ENCODE measurements at regions not wholly inside any gene's neighbourhood (a gene's known extent, or its start where the extent isn't known, plus 50 kb on each side); places are given as distances from the start of the nearest gene placed in this dataset.

DNA sequence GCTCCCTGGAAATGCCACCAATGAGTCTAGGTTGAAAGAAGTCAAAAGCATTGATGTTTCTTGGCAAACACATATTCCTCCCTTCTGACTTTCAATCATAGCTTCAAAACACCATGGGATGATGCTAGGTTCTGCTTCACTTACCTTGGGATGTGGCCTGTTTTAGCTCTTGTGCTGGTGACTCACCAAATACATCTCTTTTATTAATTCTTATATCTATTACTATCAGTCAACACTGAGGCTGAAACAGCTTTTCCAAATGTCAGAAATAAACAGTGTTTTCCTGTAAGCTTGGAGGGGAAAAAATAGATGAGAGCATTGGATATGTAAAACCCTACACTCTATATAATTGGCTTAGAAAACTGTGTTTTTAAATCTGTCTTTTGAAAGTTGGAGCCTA is 245.4 kb upstream of the NREP start:
- Histone ChIP-seq H3K4me2 (no peak overlapping the region), H3K36me3 (ENCODE audit: low read depth) (no peaks in the 10 kb centered on the region), H3F3A (ENCODE audit: insufficient read depth, low read depth) (no peaks in the 10 kb centered on the region), H3K27ac (no peak overlapping the region), H3K9me3 (ENCODE audit: insufficient read depth, low read depth) (no peaks in the 10 kb centered on the region), H3K79me2 (ENCODE audit: low read depth) (no peaks in the 10 kb centered on the region), H2AFZ (no peak overlapping the region), H3K4me3 (no peak overlapping the region), H3K4me1 (replicated peaks; ENCODE audit: insufficient read depth) (no peaks in the 10 kb centered on the region), H4K20me1 (ENCODE audit: insufficient read depth) (no peaks in the 10 kb centered on the region), H3K9me2 (ENCODE audit: insufficient read depth) (no peaks in the 10 kb centered on the region), H3K27me3 (ENCODE audit: insufficient read depth, low read depth) (no peaks in the 10 kb centered on the region)
- CTCF ChIA-PET: no interaction called here
- TF ChIP-seq, protein P1, sequence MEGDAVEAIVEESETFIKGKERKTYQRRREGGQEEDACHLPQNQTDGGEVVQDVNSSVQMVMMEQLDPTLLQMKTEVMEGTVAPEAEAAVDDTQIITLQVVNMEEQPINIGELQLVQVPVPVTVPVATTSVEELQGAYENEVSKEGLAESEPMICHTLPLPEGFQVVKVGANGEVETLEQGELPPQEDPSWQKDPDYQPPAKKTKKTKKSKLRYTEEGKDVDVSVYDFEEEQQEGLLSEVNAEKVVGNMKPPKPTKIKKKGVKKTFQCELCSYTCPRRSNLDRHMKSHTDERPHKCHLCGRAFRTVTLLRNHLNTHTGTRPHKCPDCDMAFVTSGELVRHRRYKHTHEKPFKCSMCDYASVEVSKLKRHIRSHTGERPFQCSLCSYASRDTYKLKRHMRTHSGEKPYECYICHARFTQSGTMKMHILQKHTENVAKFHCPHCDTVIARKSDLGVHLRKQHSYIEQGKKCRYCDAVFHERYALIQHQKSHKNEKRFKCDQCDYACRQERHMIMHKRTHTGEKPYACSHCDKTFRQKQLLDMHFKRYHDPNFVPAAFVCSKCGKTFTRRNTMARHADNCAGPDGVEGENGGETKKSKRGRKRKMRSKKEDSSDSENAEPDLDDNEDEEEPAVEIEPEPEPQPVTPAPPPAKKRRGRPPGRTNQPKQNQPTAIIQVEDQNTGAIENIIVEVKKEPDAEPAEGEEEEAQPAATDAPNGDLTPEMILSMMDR (conservative IDR thresholded peaks at IDR 0.05): no peak
- no peak for TF ChIP-seq EZH2 (IDR thresholded peaks at IDR 0.05; ENCODE audit: low read depth)
- no TSS peak for BruUV-seq (replicated peaks)
- POLR2A ChIA-PET (ENCODE audit: unreplicated experiment): no interaction called here
- intact Hi-C loops (cut with micrococcal nuclease; ENCODE audit: unreplicated experiment): no loop called here
- no peak for DNase-seq

DNA sequence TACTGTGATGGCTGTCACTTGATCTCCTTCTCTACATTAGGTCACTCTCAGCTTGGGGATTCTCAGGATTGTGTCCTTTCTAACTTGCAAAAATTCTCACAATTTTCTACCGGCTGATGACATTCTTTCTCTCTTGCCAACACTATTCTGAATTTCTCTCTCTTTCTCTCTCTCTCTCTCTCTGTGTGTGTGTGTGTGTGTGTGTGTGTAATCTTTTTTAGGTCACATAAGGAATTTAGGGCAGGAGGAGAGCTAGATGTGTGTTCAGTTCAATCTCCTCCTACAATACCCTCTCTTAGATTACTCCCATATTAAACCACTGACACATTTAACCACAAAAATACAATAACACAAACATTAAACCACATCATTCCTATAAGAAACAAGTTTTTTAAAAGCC is 242.3 kb upstream of the NREP start:
- ChIA-PET CTCF (no interaction called here), POLR2A (ENCODE audit: unreplicated experiment) (interaction anchor here (0.6 kb wide), 1 partner anchor 27 kb away, joined by 7 read pairs; no protein-coding TSS in a partner anchor)
- Histone ChIP-seq H3F3A (ENCODE audit: insufficient read depth, low read depth) (no peaks in the 10 kb centered on the region), H4K20me1 (ENCODE audit: insufficient read depth) (no peaks in the 10 kb centered on the region), H2AFZ (no peak overlapping the region), H3K79me2 (ENCODE audit: low read depth) (no peaks in the 10 kb centered on the region), H3K9me3 (ENCODE audit: insufficient read depth, low read depth) (no peaks in the 10 kb centered on the region), H3K27me3 (ENCODE audit: insufficient read depth, low read depth) (no peaks in the 10 kb centered on the region), H3K4me1 (replicated peaks; ENCODE audit: insufficient read depth) (no peaks in the 10 kb centered on the region), H3K4me3 (no peak overlapping the region), H3K9me2 (ENCODE audit: insufficient read depth) (no peaks in the 10 kb centered on the region), H3K27ac (no peak overlapping the region), H3K4me2 (no peak overlapping the region), H3K36me3 (ENCODE audit: low read depth) (no peaks in the 10 kb centered on the region)
- intact Hi-C loops (cut with micrococcal nuclease; ENCODE audit: unreplicated experiment): no loop called here
- TF ChIP-seq EZH2 (IDR thresholded peaks at IDR 0.05; ENCODE audit: low read depth): no peak
- TF ChIP-seq, protein P1 (conservative IDR thresholded peaks at IDR 0.05): no peak
- BruUV-seq (replicated peaks): no TSS peak
- DNase-seq: no peak

DNA sequence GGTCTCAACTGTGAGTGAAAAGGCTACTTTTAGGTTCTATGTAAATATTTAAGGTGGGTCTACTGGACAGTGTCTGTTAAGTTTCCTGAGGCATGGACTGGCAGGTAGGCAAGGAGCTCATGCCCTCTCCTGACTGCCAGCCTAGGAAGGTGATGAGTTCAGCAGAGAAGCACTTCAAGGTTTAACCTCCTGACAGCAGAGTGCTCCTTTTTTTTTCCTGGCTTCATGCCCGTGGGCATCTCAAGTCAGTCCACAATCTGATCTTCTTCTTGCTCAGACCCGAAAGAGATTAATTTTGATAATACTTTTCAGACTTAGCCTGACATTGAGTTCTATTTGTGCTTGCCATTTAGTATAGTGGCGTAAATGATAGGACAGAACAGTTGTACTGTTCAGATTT is 241.9 kb upstream of the NREP start:
- Histone ChIP-seq H3K27me3 (ENCODE audit: insufficient read depth, low read depth) (no peaks in the 10 kb centered on the region), H3K79me2 (ENCODE audit: low read depth) (no peaks in the 10 kb centered on the region), H3K4me2 (no peak overlapping the region), H3K9me2 (ENCODE audit: insufficient read depth) (no peaks in the 10 kb centered on the region), H3F3A (ENCODE audit: insufficient read depth, low read depth) (no peaks in the 10 kb centered on the region), H3K9me3 (ENCODE audit: insufficient read depth, low read depth) (no peaks in the 10 kb centered on the region), H2AFZ (no peak overlapping the region), H3K36me3 (ENCODE audit: low read depth) (no peaks in the 10 kb centered on the region), H3K27ac (no peak overlapping the region), H3K4me1 (replicated peaks; ENCODE audit: insufficient read depth) (no peaks in the 10 kb centered on the region), H3K4me3 (no peak overlapping the region), H4K20me1 (ENCODE audit: insufficient read depth) (no peaks in the 10 kb centered on the region)
- DNase-seq: no peak
- ChIA-PET POLR2A (ENCODE audit: unreplicated experiment) (no interaction called here), CTCF (no interaction called here)
- BruUV-seq (replicated peaks): no TSS peak
- TF ChIP-seq, protein P1 (conservative IDR thresholded peaks at IDR 0.05): no peak
- no peak for TF ChIP-seq EZH2 (IDR thresholded peaks at IDR 0.05; ENCODE audit: low read depth)
- intact Hi-C loops (cut with micrococcal nuclease; ENCODE audit: unreplicated experiment): no loop called here
